SK-N-SH (cell line): ENCODE measurements at regions not wholly inside any gene's neighbourhood (a gene's known extent, or its start where the extent isn't known, plus 50 kb on each side); places are given as distances from the start of the nearest gene placed in this dataset.

Experiments used
- CTCF ChIA-PET: fragments of 300-600, 350-600 bp; formaldehyde crosslinking; extraction: SDS; loops from one replicate; lab custom pipeline; 2021; lab: Yijun Ruan, JAX
- POLR2A ChIA-PET: fragments of 350-600 bp; sonication (Branson Sonifier 250); formaldehyde crosslinking; extraction: SDS; loops from one replicate; lab custom pipeline; 2020; ENCODE audit warnings: antibody characterized with exemption, inconsistent platforms; lab: Yijun Ruan, JAX
- DNase-seq: peaks from one replicate; pipeline ENCODE4 v3.0.0; 2012
- H2AFZ ChIP-seq: fragments of 200-600 bp; sonication (generic); 2 replicates; pipeline ENCODE4 v1.8.1; 2016; ENCODE audit warnings: antibody characterized with exemption, mild to moderate bottlenecking, low read depth
- H3F3A ChIP-seq: fragments of 200-600 bp; sonication (generic); replicated peaks from 2 replicates; pipeline ENCODE3; 2016; ENCODE audit warnings: antibody characterized with exemption, mild to moderate bottlenecking; ENCODE audit not compliant: insufficient read depth
- H3K27ac ChIP-seq, 2 experiments: fragments of 200-500 bp in 1 of 2; fragments of 200-600 bp in 1 of 2; sonication (Bioruptor generic) in 1 of 2; sonication (generic), shearing (Covaris generic) in 1 of 2; 2 replicates each; pipeline versions ENCODE4 v1.5.1 to v1.6.1; 2014 to 2016; ENCODE audit warnings: low read depth in 2 of 2, inconsistent platforms in 1 of 2, low read length in 1 of 2, mild to moderate bottlenecking in 1 of 2, mixed read lengths in 1 of 2
- H3K27me3 ChIP-seq: fragments of 200-600 bp; sonication (generic), shearing (Covaris generic); 2 replicates; pipeline ENCODE4 v1.6.1; 2016; ENCODE audit warnings: mixed run types; ENCODE audit not compliant: insufficient read depth
- H3K36me3 ChIP-seq, 2 experiments: fragments of 200-500 bp in 1 of 2; fragments of 200-600 bp in 1 of 2; sonication (Bioruptor generic) in 1 of 2; sonication (generic) in 1 of 2; replicated peaks in 1 of 2; 2 replicates each; pipeline versions ENCODE3 to v1.5.1; 2014 to 2016; ENCODE audit warnings: low read length in 1 of 2, mild to moderate bottlenecking in 1 of 2; ENCODE audit not compliant: insufficient read depth in 2 of 2, control insufficient read depth in 1 of 2
- H3K4me1 ChIP-seq, 2 experiments: fragments of 200-500 bp in 1 of 2; fragments of 200-600 bp in 1 of 2; sonication (Bioruptor generic) in 1 of 2; sonication (generic), shearing (Covaris generic) in 1 of 2; 2 replicates each; pipeline versions ENCODE4 v1.5.1 to v1.6.1; 2014 to 2016; ENCODE audit warnings: low read depth in 1 of 2, low read length in 1 of 2, mixed run types in 1 of 2; ENCODE audit not compliant: insufficient read depth in 2 of 2, control insufficient read depth in 1 of 2
- H3K4me2 ChIP-seq: fragments of 200-600 bp; sonication (generic), shearing (Covaris generic); 2 replicates; pipeline ENCODE4 v1.6.1; 2017; ENCODE audit warnings: mixed run types
- H3K4me3 ChIP-seq, 2 experiments: fragments of 200-500 bp in 1 of 2; fragments of 200-600 bp in 1 of 2; sonication (Bioruptor generic) in 1 of 2; sonication (generic), shearing (Covaris generic) in 1 of 2; 2 replicates each; pipeline versions ENCODE4 v1.5.1 to v1.8.1; 2014 to 2016; ENCODE audit warnings: low read depth in 2 of 2, inconsistent platforms in 1 of 2, low read length in 1 of 2, mild to moderate bottlenecking in 1 of 2, mixed read lengths in 1 of 2, moderate library complexity in 1 of 2
- H3K79me2 ChIP-seq: fragments of 200-600 bp; sonication (generic); 2 replicates; pipeline ENCODE4 v1.8.1; 2017; ENCODE audit warnings: mild to moderate bottlenecking; ENCODE audit not compliant: insufficient read depth
- H3K9ac ChIP-seq: fragments of 200-600 bp; sonication (generic); 2 replicates; pipeline ENCODE4 v1.6.1; 2017; ENCODE audit warnings: mixed run types
- H3K9me2 ChIP-seq: fragments of 200-600 bp; sonication (generic); 2 replicates; pipeline ENCODE4 v1.6.1; 2017; ENCODE audit warnings: mixed run types
- H3K9me3 ChIP-seq: fragments of 200-600 bp; sonication (generic); 2 replicates; pipeline ENCODE4 v1.6.1; 2017; ENCODE audit warnings: mixed run types, mild to moderate bottlenecking, moderate library complexity
- H4K20me1 ChIP-seq: fragments of 200-600 bp; sonication (generic); 2 replicates; pipeline ENCODE4 v1.6.1; 2017; ENCODE audit warnings: mild to moderate bottlenecking, mixed run types; ENCODE audit not compliant: insufficient read depth
- ELF1 ChIP-seq: IDR thresholded peaks from 2 replicates; pipeline ENCODE4 v1.4.0; 2012
- EZH2phosphoT487 ChIP-seq: fragments of 200-600 bp; sonication (generic); IDR thresholded peaks from 2 replicates; pipeline ENCODE4 v1.6.1; 2017; ENCODE audit warnings: low read depth, mixed run types, mild to moderate bottlenecking, antibody characterized with exemption, moderate library complexity, borderline replicate concordance
- FOXJ3 ChIP-seq: sonication (generic); formaldehyde crosslinking; IDR thresholded peaks from 2 replicates; pipeline ENCODE4 v1.5.1; 2020; ENCODE audit warnings: mild to moderate bottlenecking, missing genetic modification reagents
- FOXM1 ChIP-seq: IDR thresholded peaks from 2 replicates; pipeline ENCODE4 v1.4.0; 2012; ENCODE audit warnings: low read depth, mild to moderate bottlenecking
- GATA2 ChIP-seq: sonication (generic); formaldehyde crosslinking; IDR thresholded peaks from 2 replicates; pipeline ENCODE4 v1.5.0; 2020; ENCODE audit warnings: mild to moderate bottlenecking, missing genetic modification reagents
- JUND ChIP-seq: IDR thresholded peaks from 2 replicates; pipeline ENCODE4 v1.4.0; 2012
- MEF2A ChIP-seq: IDR thresholded peaks from 2 replicates; pipeline ENCODE4 v1.4.0; 2012; ENCODE audit warnings: low read depth, borderline replicate concordance
- NFIC ChIP-seq: IDR thresholded peaks from 2 replicates; pipeline ENCODE4 v1.4.0; 2012; ENCODE audit warnings: borderline replicate concordance
- NRF1 ChIP-seq: IDR thresholded peaks from 2 replicates; pipeline ENCODE4 v1.6.1; 2012; ENCODE audit warnings: low read depth, mild to moderate bottlenecking, low read length
- POLR2AphosphoS5 ChIP-seq: IDR thresholded peaks from 2 replicates; pipeline ENCODE4 v1.6.1; 2012; ENCODE audit warnings: low read depth, low read length
- RCOR1 ChIP-seq: fragments of 150-350 bp; IDR thresholded peaks from 2 replicates; pipeline ENCODE4 v1.6.1; 2017; ENCODE audit warnings: antibody characterized with exemption, low read length
- REST ChIP-seq: IDR thresholded peaks from 2 replicates; pipeline ENCODE4 v1.6.1; 2012; ENCODE audit warnings: mild to moderate bottlenecking, low read depth, low read length, moderate library complexity
- SIN3A ChIP-seq: IDR thresholded peaks from 2 replicates; pipeline ENCODE4 v1.6.1; 2012; ENCODE audit warnings: low read depth, mild to moderate bottlenecking, low read length, moderate library complexity, borderline replicate concordance
- TAF1 ChIP-seq: IDR thresholded peaks from 2 replicates; pipeline ENCODE4 v1.6.1; 2012; ENCODE audit warnings: low read depth, mild to moderate bottlenecking, low read length, moderate library complexity, borderline replicate concordance
- USF1 ChIP-seq: IDR thresholded peaks from 2 replicates; pipeline ENCODE4 v1.4.0; 2012; ENCODE audit warnings: low read depth, borderline replicate concordance
- YY1 ChIP-seq: IDR thresholded peaks from 2 replicates; pipeline ENCODE4 v1.4.0; 2012; ENCODE audit warnings: low read depth, mild to moderate bottlenecking
- WGBS: methylation state at CpG from one replicate; pipeline ENCODE4 v1.1.6; 2017; ENCODE audit warnings: low lambda C conversion rate; 5-methylcytosine and 5-hydroxymethylcytosine counted together
- TF ChIP-seq, protein P1 (sequence below): fragments of 150-350 bp; IDR thresholded peaks from 2 replicates; pipeline ENCODE4 v1.6.1; 2017; ENCODE audit warnings: antibody characterized with exemption, low read length, low read depth, borderline replicate concordance

- TF ChIP-seq TAF1 (no peak), NRF1 (no peak), GATA2 (CRISPR knock-in tag) (no peak), USF1 (no peak), NFIC (no peak), FOXJ3 (no peak), EZH2phosphoT487 (no peak), MEF2A (no peak), REST (no peak), YY1 (no peak), FOXM1 (no peak), JUND (no peak), ELF1 (no peak), SIN3A (no peak), POLR2AphosphoS5 (no peak), RCOR1 (no peak)
- TF ChIP-seq, protein P1, sequence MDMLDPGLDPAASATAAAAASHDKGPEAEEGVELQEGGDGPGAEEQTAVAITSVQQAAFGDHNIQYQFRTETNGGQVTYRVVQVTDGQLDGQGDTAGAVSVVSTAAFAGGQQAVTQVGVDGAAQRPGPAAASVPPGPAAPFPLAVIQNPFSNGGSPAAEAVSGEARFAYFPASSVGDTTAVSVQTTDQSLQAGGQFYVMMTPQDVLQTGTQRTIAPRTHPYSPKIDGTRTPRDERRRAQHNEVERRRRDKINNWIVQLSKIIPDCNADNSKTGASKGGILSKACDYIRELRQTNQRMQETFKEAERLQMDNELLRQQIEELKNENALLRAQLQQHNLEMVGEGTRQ: no peak
- TF ChIP-seq, all 33 proteins: peak for 0
- no peaks in the 10 kb centered on the region for H4K20me1 ChIP-seq
- no peak overlapping the region for H3K4me2 ChIP-seq
- no peak overlapping the region for H2AFZ ChIP-seq
- no peaks in the 10 kb centered on the region for H3K79me2 ChIP-seq
- CTCF ChIA-PET: interaction anchor here (0.9 to 1.9 kb wide), 2 partner anchors 11 to 313 kb away, joined by 3 to 6 read pairs; no protein-coding TSS in a partner anchor
- 17% methylated on average over 4 of the region's 4 CpGs for WGBS
- H3K4me3 ChIP-seq: no peak overlapping the region
- H3F3A ChIP-seq: no peaks in the 10 kb centered on the region
- no peaks in the 10 kb centered on the region for H3K9me2 ChIP-seq
- POLR2A ChIA-PET: no interaction called here
- DNase-seq: no peak
- no peaks in the 10 kb centered on the region for H3K9me3 ChIP-seq
- no peaks in the 10 kb centered on the region for H3K36me3 ChIP-seq
- H3K27ac ChIP-seq: no peak overlapping the region
- no peaks in the 10 kb centered on the region for H3K27me3 ChIP-seq
- H3K4me1 ChIP-seq: no peaks in the 10 kb centered on the region
- no peak overlapping the region for H3K9ac ChIP-seq
These were observed 128.3 kb upstream of the SPATS2L start for GRCh38 chr2:200177971-200178911.
